ENCODE measurements at regions not wholly inside any gene's neighbourhood (a gene's known extent, or its start where the extent isn't known, plus 50 kb on each side); places are given as distances from the start of the nearest gene placed in this dataset.
"Not testable (repeated sequence)": the region's sequence is repeated elsewhere in the genome, so short reads cannot be mapped to it uniquely, and the experiment has no call there.

- Mint-ChIP-seq H3K4me3 (ENCODE audit: unreplicated experiment) (no peak overlapping the region), H3K36me3 (ENCODE audit: unreplicated experiment) (no peaks in the 10 kb centered on the region), H3K4me1 (ENCODE audit: unreplicated experiment) (no peaks in the 10 kb centered on the region), H3K27me3 (ENCODE audit: unreplicated experiment) (no peaks in the 10 kb centered on the region), H3K27ac (ENCODE audit: unreplicated experiment) (no peak overlapping the region), H3K9me3 (ENCODE audit: unreplicated experiment) (no peaks in the 10 kb centered on the region)
- no peak for DNase-seq (ENCODE audit: extremely low spot score, unreplicated experiment)
- TF ChIP-seq CTCF (IDR thresholded peaks at IDR 0.05): no peak
Observed at GRCh38 chr3:124333931-124334640, 342.2 kb upstream of the ROPN1 start.

- Mint-ChIP-seq H3K36me3 (ENCODE audit: unreplicated experiment) (no peaks in the 10 kb centered on the region), H3K27me3 (ENCODE audit: unreplicated experiment) (no peaks in the 10 kb centered on the region), H3K4me1 (ENCODE audit: unreplicated experiment) (no peaks in the 10 kb centered on the region), H3K9me3 (ENCODE audit: unreplicated experiment) (no peaks in the 10 kb centered on the region), H3K27ac (ENCODE audit: unreplicated experiment) (no peak overlapping the region), H3K4me3 (ENCODE audit: unreplicated experiment) (no peak overlapping the region)
- DNase-seq (ENCODE audit: extremely low spot score, unreplicated experiment): no peak
- TF ChIP-seq CTCF (IDR thresholded peaks at IDR 0.05): no peak
Observed at GRCh38 chr3:124336067-124336656, 344.2 kb upstream of the ROPN1 start.

DNA sequence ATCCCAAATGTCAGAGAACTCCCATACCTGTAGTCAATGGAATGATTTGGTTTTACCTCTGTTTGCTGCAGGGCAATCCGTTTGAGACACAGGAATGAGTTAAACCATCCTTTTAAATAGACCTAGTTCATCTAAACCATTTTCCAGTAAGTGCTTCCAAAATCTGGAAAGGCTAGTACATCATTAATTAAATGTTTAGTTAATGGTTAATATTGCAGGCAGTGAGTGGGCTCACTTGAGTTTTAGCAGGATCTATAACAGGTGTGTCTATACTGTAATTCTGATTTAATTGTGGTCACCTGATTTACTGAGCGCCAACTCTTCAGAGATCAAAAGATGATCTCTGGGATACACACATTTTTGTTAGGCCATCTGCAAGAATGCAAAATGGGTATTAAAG, 353.9 kb upstream of the ROPN1 start:
- Mint-ChIP-seq H3K9me3 (ENCODE audit: unreplicated experiment) (no peaks in the 10 kb centered on the region), H3K36me3 (ENCODE audit: unreplicated experiment) (no peaks in the 10 kb centered on the region), H3K27me3 (ENCODE audit: unreplicated experiment) (peaks cover 9% of the 10 kb centered on the region), H3K4me3 (ENCODE audit: unreplicated experiment) (no peak overlapping the region), H3K4me1 (ENCODE audit: unreplicated experiment) (no peaks in the 10 kb centered on the region), H3K27ac (ENCODE audit: unreplicated experiment) (no peak overlapping the region)
- no peak for TF ChIP-seq CTCF (IDR thresholded peaks at IDR 0.05)
- DNase-seq (ENCODE audit: extremely low spot score, unreplicated experiment): no peak

- H3K4me3 Mint-ChIP-seq (ENCODE audit: unreplicated experiment): no peak overlapping the region
- no peak for TF ChIP-seq CTCF (IDR thresholded peaks at IDR 0.05)
- no peak for DNase-seq (ENCODE audit: extremely low spot score, unreplicated experiment)
- H3K4me1 Mint-ChIP-seq (ENCODE audit: unreplicated experiment): no peaks in the 10 kb centered on the region
- H3K27me3 Mint-ChIP-seq (ENCODE audit: unreplicated experiment): peaks cover 11% of the 10 kb centered on the region
- H3K27ac Mint-ChIP-seq (ENCODE audit: unreplicated experiment): no peak overlapping the region
- H3K9me3 Mint-ChIP-seq (ENCODE audit: unreplicated experiment): no peaks in the 10 kb centered on the region
- no peaks in the 10 kb centered on the region for H3K36me3 Mint-ChIP-seq (ENCODE audit: unreplicated experiment)
Observed at GRCh38 chr3:124346487-124346886, 354.6 kb upstream of the ROPN1 start.

DNA sequence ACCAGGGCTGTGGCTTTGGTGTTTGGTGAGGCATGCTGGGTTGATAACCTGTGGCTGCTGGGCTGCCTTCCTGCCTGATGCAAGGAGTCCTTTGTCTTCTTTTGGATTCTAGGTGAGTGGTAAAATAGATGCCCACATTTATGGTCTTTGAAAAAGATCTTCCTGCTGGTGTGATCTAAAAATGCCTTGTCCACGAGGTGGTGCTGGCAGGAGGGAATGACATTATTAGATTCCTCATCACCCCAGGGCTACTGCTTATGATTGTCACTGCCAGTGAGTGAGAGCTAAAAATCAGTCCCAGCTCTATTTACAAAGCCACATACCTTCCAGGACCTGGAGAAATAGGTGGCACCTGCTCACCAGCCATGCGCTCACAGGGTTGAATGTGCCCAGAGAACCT, 355.5 kb upstream of the ROPN1 start:
- no peaks in the 10 kb centered on the region for H3K36me3 Mint-ChIP-seq (ENCODE audit: unreplicated experiment)
- H3K4me1 Mint-ChIP-seq (ENCODE audit: unreplicated experiment): peaks cover 4% of the 10 kb centered on the region
- no peak overlapping the region for H3K27ac Mint-ChIP-seq (ENCODE audit: unreplicated experiment)
- H3K4me3 Mint-ChIP-seq (ENCODE audit: unreplicated experiment): no peak overlapping the region
- no peak for DNase-seq (ENCODE audit: extremely low spot score, unreplicated experiment)
- TF ChIP-seq CTCF (IDR thresholded peaks at IDR 0.05): no peak
- H3K9me3 Mint-ChIP-seq (ENCODE audit: unreplicated experiment): no peaks in the 10 kb centered on the region
- peaks cover 9% of the 10 kb centered on the region for H3K27me3 Mint-ChIP-seq (ENCODE audit: unreplicated experiment)

DNA sequence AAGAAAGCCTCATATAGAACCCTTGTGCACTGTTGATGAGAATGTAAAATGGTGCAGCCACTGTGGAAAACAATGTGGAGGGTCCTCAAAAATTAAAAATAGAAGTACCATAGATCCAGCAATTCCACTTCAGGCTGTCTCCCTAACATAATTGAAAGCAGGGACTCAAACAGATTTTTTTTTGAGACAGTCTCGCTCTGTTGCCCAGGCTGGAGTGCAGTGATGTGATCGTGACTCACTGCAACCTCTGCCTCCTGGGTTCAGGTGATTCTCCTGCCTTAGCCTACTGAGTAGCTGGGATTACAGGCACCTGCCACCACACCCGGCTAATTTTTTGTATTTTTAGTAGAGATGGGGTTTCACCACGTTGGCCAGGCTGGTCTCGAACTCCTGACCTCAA, 356.6 kb upstream of the ROPN1 start:
- not testable (repeated sequence) for H3K27me3 Mint-ChIP-seq (ENCODE audit: unreplicated experiment); H3K9me3 Mint-ChIP-seq (ENCODE audit: unreplicated experiment); DNase-seq (ENCODE audit: extremely low spot score, unreplicated experiment); H3K4me1 Mint-ChIP-seq (ENCODE audit: unreplicated experiment); H3K27ac Mint-ChIP-seq (ENCODE audit: unreplicated experiment); H3K36me3 Mint-ChIP-seq (ENCODE audit: unreplicated experiment); H3K4me3 Mint-ChIP-seq (ENCODE audit: unreplicated experiment)

All from osteocyte (in vitro differentiated cells).